Astrocyte (in vitro differentiated cells and primary cell): ENCODE measurements at regions not wholly inside any gene's neighbourhood (a gene's known extent, or its start where the extent isn't known, plus 50 kb on each side); places are given as distances from the start of the nearest gene placed in this dataset.

Experiments used
- DNase-seq: peaks from one replicate; pipeline ENCODE4 v3.0.0-alpha.2; 2010; ENCODE audit warnings: low read depth
- FAIRE-seq: peaks from 2 replicates; lab custom pipeline; 2011; peaks lifted over from hg19 to GRCh38; lab: Jason Lieb, UNC
- H2AFZ ChIP-seq: 2 replicates; pipeline ENCODE4 v1.6.0; 2012; ENCODE audit warnings: low read depth, low read length, inconsistent platforms
- H3K27ac ChIP-seq: 2 replicates; pipeline ENCODE4 v1.5.1; 2011; ENCODE audit warnings: low read depth, low read length, inconsistent platforms
- H3K27me3 ChIP-seq: 2 replicates; pipeline ENCODE4 v1.6.0; 2011; ENCODE audit warnings: low read length, inconsistent platforms; ENCODE audit not compliant: insufficient read depth
- H3K36me3 ChIP-seq: 2 replicates; pipeline ENCODE4 v1.5.1; 2011; ENCODE audit warnings: low read length, inconsistent platforms; ENCODE audit not compliant: insufficient read depth
- H3K4me1 ChIP-seq: 2 replicates; pipeline ENCODE4 v1.5.1; 2011; ENCODE audit warnings: low read length, inconsistent platforms; ENCODE audit not compliant: insufficient read depth
- H3K4me2 ChIP-seq: 2 replicates; pipeline ENCODE4 v1.6.0; 2012; ENCODE audit warnings: low read length, inconsistent platforms
- H3K4me3 ChIP-seq: 2 replicates; pipeline ENCODE4 v1.5.1; 2011; ENCODE audit warnings: low read depth, mild to moderate bottlenecking, low read length, inconsistent platforms; ENCODE audit not compliant: insufficient read depth
- H3K79me2 ChIP-seq: 2 replicates; pipeline ENCODE4 v1.6.0; 2012; ENCODE audit warnings: mild to moderate bottlenecking, low read length, inconsistent platforms; ENCODE audit not compliant: insufficient read depth
- H3K9ac ChIP-seq: 2 replicates; pipeline ENCODE4 v1.6.0; 2012; ENCODE audit warnings: mild to moderate bottlenecking, low read length, inconsistent platforms
- H3K9me3 ChIP-seq: 2 replicates; pipeline ENCODE4 v1.5.1; 2012; ENCODE audit warnings: low read depth, mild to moderate bottlenecking, low read length, inconsistent platforms; ENCODE audit not compliant: insufficient read depth
- H4K20me1 ChIP-seq: 2 replicates; pipeline ENCODE4 v1.6.0; 2012; ENCODE audit warnings: low read length, inconsistent platforms; ENCODE audit not compliant: insufficient read depth
- H3K27ac Mint-ChIP-seq: one replicate; pipeline ENCODE4 v1.8.0; 2021; ENCODE audit warnings: mild to moderate bottlenecking, mixed read lengths; ENCODE audit not compliant: unreplicated experiment
- H3K27me3 Mint-ChIP-seq: one replicate; pipeline ENCODE4 v1.8.0; 2021; ENCODE audit warnings: low read depth, mixed read lengths; ENCODE audit not compliant: unreplicated experiment
- H3K36me3 Mint-ChIP-seq: one replicate; pipeline ENCODE4 v1.8.0; 2021; ENCODE audit warnings: low read depth, mixed read lengths; ENCODE audit not compliant: unreplicated experiment
- H3K4me1 Mint-ChIP-seq: one replicate; pipeline ENCODE4 v1.8.0; 2021; ENCODE audit warnings: low read depth, mixed read lengths; ENCODE audit not compliant: unreplicated experiment
- H3K4me3 Mint-ChIP-seq: one replicate; pipeline ENCODE4 v1.8.0; 2021; ENCODE audit warnings: mild to moderate bottlenecking, moderate library complexity, mixed read lengths; ENCODE audit not compliant: unreplicated experiment
- H3K9me3 Mint-ChIP-seq: one replicate; pipeline ENCODE4 v1.8.0; 2021; ENCODE audit warnings: mild to moderate bottlenecking, mixed read lengths; ENCODE audit not compliant: unreplicated experiment
- CTCF ChIP-seq: IDR thresholded peaks from 2 replicates; pipeline ENCODE4 v1.5.1; 2011; ENCODE audit warnings: low read depth, mild to moderate bottlenecking, inconsistent platforms, low read length, moderate library complexity; ENCODE audit not compliant: insufficient read depth
- EZH2 ChIP-seq: IDR thresholded peaks from 2 replicates; pipeline ENCODE4 v1.6.1; 2012; ENCODE audit warnings: mild to moderate bottlenecking, low read length, inconsistent platforms; ENCODE audit not compliant: insufficient read depth

- no peak for FAIRE-seq
- no peaks in the 10 kb centered on the region for H3K9me3 ChIP-seq
- Mint-ChIP-seq H3K9me3 (peaks cover 7% of the 10 kb centered on the region), H3K27ac (no peak overlapping the region), H3K36me3 (peaks cover 2% of the 10 kb centered on the region), H3K27me3 (peaks cover 45% of the 10 kb centered on the region), H3K4me3 (no peak overlapping the region), H3K4me1 (no peaks in the 10 kb centered on the region)
- TF ChIP-seq EZH2 (no peak), CTCF (no peak)
- no peak overlapping the region for H3K4me3 ChIP-seq
- no peaks in the 10 kb centered on the region for H3K36me3 ChIP-seq
- no peaks in the 10 kb centered on the region for H3K4me1 ChIP-seq
- H3K4me2 ChIP-seq: no peak overlapping the region
- no peak overlapping the region for H3K27ac ChIP-seq
- no peaks in the 10 kb centered on the region for H3K79me2 ChIP-seq
- H4K20me1 ChIP-seq: no peaks in the 10 kb centered on the region
- DNase-seq: no peak
- H3K27me3 ChIP-seq: no peaks in the 10 kb centered on the region
- no peak overlapping the region for H2AFZ ChIP-seq
- no peak overlapping the region for H3K9ac ChIP-seq
Measured at GRCh38 chr12:115461401-115461800, 777.4 kb upstream of the TBX3 start.

GRCh38 chr12:115457798-115458197 is 773.8 kb upstream of the TBX3 start:
- Histone ChIP-seq H3K27ac (no peak overlapping the region), H3K4me3 (no peak overlapping the region), H3K79me2 (no peaks in the 10 kb centered on the region), H3K4me1 (no peaks in the 10 kb centered on the region), H3K4me2 (no peak overlapping the region), H3K36me3 (no peaks in the 10 kb centered on the region), H3K27me3 (no peaks in the 10 kb centered on the region), H3K9ac (no peak overlapping the region), H4K20me1 (no peaks in the 10 kb centered on the region), H3K9me3 (no peaks in the 10 kb centered on the region), H2AFZ (no peak overlapping the region)
- FAIRE-seq (no peak), DNase-seq (no peak)
- TF ChIP-seq CTCF (no peak), EZH2 (no peak)
- Mint-ChIP-seq H3K36me3 (peaks cover 2% of the 10 kb centered on the region), H3K27me3 (peaks cover 36% of the 10 kb centered on the region), H3K4me1 (no peaks in the 10 kb centered on the region), H3K9me3 (peaks cover 7% of the 10 kb centered on the region), H3K27ac (no peak overlapping the region), H3K4me3 (no peak overlapping the region)

GRCh38 chr12:115456946-115457689 is 773.1 kb upstream of the TBX3 start:
- DNase-seq (no peak), FAIRE-seq (no peak)
- Histone ChIP-seq H3K9me3 (no peaks in the 10 kb centered on the region), H3K4me3 (no peak overlapping the region), H4K20me1 (no peaks in the 10 kb centered on the region), H3K79me2 (no peaks in the 10 kb centered on the region), H3K27ac (no peak overlapping the region), H3K4me1 (peaks cover 3% of the 10 kb centered on the region), H3K27me3 (peaks cover 2% of the 10 kb centered on the region), H2AFZ (no peak overlapping the region), H3K9ac (no peak overlapping the region), H3K36me3 (no peaks in the 10 kb centered on the region), H3K4me2 (no peak overlapping the region)
- Mint-ChIP-seq H3K4me1 (no peaks in the 10 kb centered on the region), H3K9me3 (peaks cover 6% of the 10 kb centered on the region), H3K27ac (no peak overlapping the region), H3K27me3 (peaks cover 43% of the 10 kb centered on the region), H3K4me3 (no peak overlapping the region), H3K36me3 (peaks cover under 1% of the 10 kb centered on the region)
- no peak for TF ChIP-seq EZH2
- no peak for TF ChIP-seq CTCF
